Suprapubic skin (tissue), 4 donors: ENCODE measurements at regions not wholly inside any gene's neighbourhood (a gene's known extent, or its start where the extent isn't known, plus 50 kb on each side); places are given as distances from the start of the nearest gene placed in this dataset.

ENCODE experiments used
- DNase-seq, 2 donors: peaks; one replicate each; pipeline ENCODE4 v3.0.0-alpha.2; 2019; ENCODE audit warnings: low spot score in 2 of 2
- H3K27ac ChIP-seq: fragments of 200-600 bp; sonication (generic); one replicate; pipeline ENCODE4 v1.5.1; 2019
- H3K27me3 ChIP-seq: fragments of 200-600 bp; sonication (generic); one replicate; pipeline ENCODE4 v1.5.1; 2019
- H3K36me3 ChIP-seq: fragments of 200-600 bp; sonication (generic); one replicate; pipeline ENCODE4 v1.5.1; 2019
- H3K4me1 ChIP-seq: fragments of 200-600 bp; sonication (generic); one replicate; pipeline ENCODE4 v1.5.1; 2019
- H3K4me3 ChIP-seq: fragments of 200-600 bp; sonication (generic); one replicate; pipeline ENCODE4 v1.5.1; 2019; ENCODE audit warnings: mild to moderate bottlenecking
- H3K9me3 ChIP-seq: fragments of 200-600 bp; sonication (generic); one replicate; pipeline ENCODE4 v1.5.1; 2019
- CTCF ChIP-seq, 2 donors: fragments of 200-600 bp in 1 of 2; fragments of 450-650 bp in 1 of 2; sonication (generic) in 1 of 2; IDR thresholded peaks; one replicate each; pipeline ENCODE4 v1.5.1; 2016 to 2019; ENCODE audit warnings: antibody characterized with exemption in 2 of 2, mild to moderate bottlenecking in 1 of 2, moderate library complexity in 1 of 2
- EP300 ChIP-seq: sonication (generic); formaldehyde crosslinking; IDR thresholded peaks from one replicate; pipeline ENCODE4 v1.6.1; 2017; ENCODE audit warnings: antibody characterized with exemption
- POLR2A ChIP-seq, 2 donors: fragments of 450-650 bp; IDR thresholded peaks; one replicate each; pipeline ENCODE4 v1.6.1; 2017; ENCODE audit warnings: antibody characterized with exemption in 2 of 2, mild to moderate bottlenecking in 2 of 2, moderate library complexity in 2 of 2
- POLR2AphosphoS5 ChIP-seq, 3 donors: sonication (generic); formaldehyde crosslinking; IDR thresholded peaks; one replicate each; pipeline ENCODE4 v1.6.1; 2017; ENCODE audit warnings: antibody characterized with exemption in 3 of 3
- WGBS: methylation state at CpG from one replicate; pipeline ENCODE4 v1.1.5; 2018; 5-methylcytosine and 5-hydroxymethylcytosine counted together

DNA sequence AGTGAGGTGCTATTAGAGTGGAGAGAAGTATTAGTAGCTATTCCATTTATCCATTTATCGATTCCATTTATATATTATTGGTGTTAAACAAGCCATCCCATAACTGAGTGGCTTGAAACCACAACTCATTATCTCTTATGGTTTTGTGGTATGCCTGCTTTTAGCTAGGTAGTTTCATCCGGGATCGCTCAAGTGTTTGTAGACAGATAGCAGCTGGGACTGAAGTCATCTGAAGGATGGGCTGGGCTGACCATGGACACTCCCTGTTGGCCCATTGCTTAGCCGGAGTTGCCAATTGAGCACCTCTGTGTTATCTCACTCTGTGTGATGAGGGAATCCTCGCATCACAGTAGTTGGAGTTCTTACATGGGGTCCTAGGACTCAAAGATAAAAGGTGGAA, 622.5 kb downstream of the PLA2G4A start:
- no peak for TF ChIP-seq EP300
- no peak for TF ChIP-seq POLR2A (IDR thresholded peaks at IDR 0.05)
- no peak for TF ChIP-seq POLR2AphosphoS5 (IDR thresholded peaks at IDR 0.05)
- TF ChIP-seq CTCF (IDR thresholded peaks at IDR 0.05): no peak
- no peaks in the 10 kb centered on the region for H3K36me3 ChIP-seq
- DNase-seq: no peak

GRCh38 chr1:187454010-187454409, 625.3 kb downstream of the PLA2G4A start:
- no peaks in the 10 kb centered on the region for H3K9me3 ChIP-seq
- H3K4me1 ChIP-seq: no peaks in the 10 kb centered on the region
- no peaks in the 10 kb centered on the region for H3K27me3 ChIP-seq
- no peak overlapping the region for H3K4me3 ChIP-seq
- no peak for DNase-seq
- no peak overlapping the region for H3K27ac ChIP-seq
- WGBS: 87% methylated on average over 3 of the region's 3 CpGs
- H3K36me3 ChIP-seq: no peaks in the 10 kb centered on the region
- no peak for TF ChIP-seq EP300
- TF ChIP-seq CTCF (IDR thresholded peaks at IDR 0.05): no peak
- no peak for TF ChIP-seq POLR2A (IDR thresholded peaks at IDR 0.05)
- no peak for TF ChIP-seq POLR2AphosphoS5 (IDR thresholded peaks at IDR 0.05)

More for the DNA sequence above, 622.5 kb downstream of the PLA2G4A start:
- no peak overlapping the region for H3K27ac ChIP-seq
- no peaks in the 10 kb centered on the region for H3K4me1 ChIP-seq
- no peak overlapping the region for H3K4me3 ChIP-seq
- H3K9me3 ChIP-seq: no peaks in the 10 kb centered on the region
- WGBS: 93% methylated on average over 5 of the region's 5 CpGs
- H3K27me3 ChIP-seq: no peaks in the 10 kb centered on the region

DNA sequence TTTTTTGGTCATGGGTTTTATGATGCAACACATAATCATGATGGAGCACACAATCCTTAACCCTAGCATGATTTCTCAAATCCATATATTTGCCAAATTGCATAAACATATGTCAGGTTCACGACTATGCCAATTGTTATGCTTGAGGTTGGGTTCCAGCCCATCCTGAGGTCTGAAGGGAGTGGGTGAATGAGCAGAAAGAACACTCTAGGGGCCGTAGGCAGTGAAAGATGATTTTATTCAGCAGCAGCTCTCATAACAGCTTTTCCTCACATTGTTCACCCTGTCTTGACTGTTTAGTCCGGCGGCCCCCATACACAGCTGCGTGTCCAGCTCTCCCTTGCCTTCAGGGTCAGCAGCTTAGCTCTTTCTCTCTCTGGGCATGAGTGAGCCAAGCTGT, 627.7 kb downstream of the PLA2G4A start:
- Histone ChIP-seq H3K4me3 (no peak overlapping the region), H3K27me3 (no peaks in the 10 kb centered on the region), H3K27ac (no peak overlapping the region), H3K9me3 (no peaks in the 10 kb centered on the region), H3K36me3 (no peaks in the 10 kb centered on the region), H3K4me1 (no peaks in the 10 kb centered on the region)
- 80% methylated on average over 5 of the region's 5 CpGs for WGBS
- TF ChIP-seq POLR2AphosphoS5 (IDR thresholded peaks at IDR 0.05) (no peak), POLR2A (IDR thresholded peaks at IDR 0.05) (no peak), EP300 (no peak), CTCF (IDR thresholded peaks at IDR 0.05) (no peak)
- DNase-seq: no peak

DNA sequence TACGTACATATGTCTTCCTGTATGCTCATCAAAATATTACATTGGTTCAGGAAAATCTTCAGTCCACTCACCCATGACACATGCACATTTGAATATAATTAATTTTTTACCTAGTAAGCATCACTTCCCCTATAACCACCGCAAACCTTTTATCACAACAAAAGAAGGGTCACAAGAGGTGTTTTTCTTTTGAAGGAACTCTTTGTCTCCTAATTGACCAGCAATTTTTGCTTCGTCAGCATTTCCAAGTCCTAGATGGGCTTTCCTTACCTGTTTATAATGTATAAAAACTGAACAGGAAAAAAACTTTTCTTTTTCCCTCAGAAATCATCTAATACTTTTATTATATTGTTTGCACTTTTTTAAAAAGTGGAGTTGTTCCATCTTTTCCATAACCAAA, 631.3 kb downstream of the PLA2G4A start:
- Histone ChIP-seq H3K4me3 (no peak overlapping the region), H3K9me3 (peaks cover 12% of the 10 kb centered on the region), H3K27me3 (no peaks in the 10 kb centered on the region), H3K36me3 (no peaks in the 10 kb centered on the region), H3K4me1 (no peaks in the 10 kb centered on the region), H3K27ac (no peak overlapping the region)
- WGBS: 81% methylated on average over 3 of the region's 3 CpGs
- DNase-seq: no peak
- TF ChIP-seq CTCF (IDR thresholded peaks at IDR 0.05): no peak
- no peak for TF ChIP-seq POLR2AphosphoS5 (IDR thresholded peaks at IDR 0.05)
- TF ChIP-seq EP300: no peak
- TF ChIP-seq POLR2A (IDR thresholded peaks at IDR 0.05): no peak

DNA sequence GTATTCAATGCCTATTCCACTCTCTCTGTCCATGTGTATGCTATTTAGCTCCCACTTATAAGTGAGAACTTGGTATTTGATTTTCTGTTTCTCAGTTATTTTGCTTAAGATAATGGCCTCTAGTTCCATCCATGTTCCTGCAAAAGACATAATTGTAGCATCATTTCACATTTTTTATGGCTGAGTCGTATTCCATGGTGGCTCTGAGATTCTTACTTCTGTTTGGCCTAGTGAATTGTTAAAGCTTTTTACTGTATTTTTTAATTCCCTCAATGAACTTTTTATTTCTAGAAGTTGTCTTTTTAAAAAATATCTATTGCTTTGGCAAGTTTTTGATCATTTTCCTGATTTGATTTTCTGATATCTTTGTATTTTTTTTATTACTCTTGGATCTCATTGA, 635.6 kb downstream of the PLA2G4A start:
- peaks cover 17% of the 10 kb centered on the region for H3K9me3 ChIP-seq
- 89% methylated on average over 1 of the region's 1 CpG for WGBS
- no peak for DNase-seq
- no peaks in the 10 kb centered on the region for H3K36me3 ChIP-seq
- no peak overlapping the region for H3K27ac ChIP-seq
- no peaks in the 10 kb centered on the region for H3K4me1 ChIP-seq
- no peak overlapping the region for H3K4me3 ChIP-seq
- TF ChIP-seq CTCF (IDR thresholded peaks at IDR 0.05) (no peak), EP300 (no peak), POLR2AphosphoS5 (IDR thresholded peaks at IDR 0.05) (no peak), POLR2A (IDR thresholded peaks at IDR 0.05) (no peak)
- H3K27me3 ChIP-seq: no peaks in the 10 kb centered on the region
